NCI-H2081 treated with DMSO at 0.1 percent for 48 hours (cell line): ENCODE measurements at regions not wholly inside any gene's neighbourhood (a gene's known extent, or its start where the extent isn't known, plus 50 kb on each side); places are given as distances from the start of the nearest gene placed in this dataset.

ENCODE experiments used
- DNase-seq: peaks from one replicate; lab custom pipeline; 2025; lab: John Stamatoyannopoulos, UW

- no peak for DNase-seq
Measured at GRCh38 chr13:34561033-34561432, 381.0 kb upstream of the NBEA start.

GRCh38 chr13:34567597-34567996 is 374.5 kb upstream of the NBEA start:
- DNase-seq, result no peak

GRCh38 chr13:34570698-34571353 is 371.2 kb upstream of the NBEA start:
- DNase-seq, result no peak

- DNase-seq, result no peak
Measured at GRCh38 chr13:34571716-34572115, 370.4 kb upstream of the NBEA start.

- DNase-seq, result no peak
Measured at GRCh38 chr13:34577051-34577450, 365.0 kb upstream of the NBEA start.

- DNase-seq, result no peak
Measured at GRCh38 chr13:34578471-34578870, 363.6 kb upstream of the NBEA start.

GRCh38 chr13:34578917-34579316 is 363.2 kb upstream of the NBEA start:
- DNase-seq, result no peak

GRCh38 chr13:34583181-34583580 is 358.9 kb upstream of the NBEA start:
- no peak for DNase-seq

- DNase-seq, result no peak
Measured at GRCh38 chr13:34587576-34587975, 354.5 kb upstream of the NBEA start.

- no peak for DNase-seq
Measured at GRCh38 chr13:34588362-34588761, 353.7 kb upstream of the NBEA start.

- DNase-seq, result no peak
Measured at GRCh38 chr13:34589581-34589980, 352.5 kb upstream of the NBEA start.

- no peak for DNase-seq
Measured at GRCh38 chr13:34591129-34591528, 350.9 kb upstream of the NBEA start.

- DNase-seq, result no peak
Measured at GRCh38 chr13:34591900-34592529, 350.1 kb upstream of the NBEA start.

- DNase-seq, result no peak
Measured at GRCh38 chr13:34593658-34594057, 348.4 kb upstream of the NBEA start.

- no peak for DNase-seq
Measured at GRCh38 chr13:34594507-34594906, 347.6 kb upstream of the NBEA start.

- no peak for DNase-seq
Measured at GRCh38 chr13:34608331-34608730, 333.7 kb upstream of the NBEA start.

GRCh38 chr13:34611671-34612070 is 330.4 kb upstream of the NBEA start:
- DNase-seq, result no peak

- DNase-seq, result no peak
Measured at GRCh38 chr13:34617473-34618083, 324.5 kb upstream of the NBEA start.

GRCh38 chr13:34618654-34619053 is 323.4 kb upstream of the NBEA start:
- DNase-seq, result no peak

- DNase-seq, result no peak
Measured at GRCh38 chr13:34619326-34619725, 322.7 kb upstream of the NBEA start.

GRCh38 chr13:34620074-34620850 is 321.8 kb upstream of the NBEA start:
- no peak for DNase-seq

GRCh38 chr13:34620862-34621261 is 321.2 kb upstream of the NBEA start:
- no peak for DNase-seq

GRCh38 chr13:34623331-34623730 is 318.7 kb upstream of the NBEA start:
- DNase-seq, result no peak
